ENCODE measurements at regions not wholly inside any gene's neighbourhood (a gene's known extent, or its start where the extent isn't known, plus 50 kb on each side); places are given as distances from the start of the nearest gene placed in this dataset.

DNA sequence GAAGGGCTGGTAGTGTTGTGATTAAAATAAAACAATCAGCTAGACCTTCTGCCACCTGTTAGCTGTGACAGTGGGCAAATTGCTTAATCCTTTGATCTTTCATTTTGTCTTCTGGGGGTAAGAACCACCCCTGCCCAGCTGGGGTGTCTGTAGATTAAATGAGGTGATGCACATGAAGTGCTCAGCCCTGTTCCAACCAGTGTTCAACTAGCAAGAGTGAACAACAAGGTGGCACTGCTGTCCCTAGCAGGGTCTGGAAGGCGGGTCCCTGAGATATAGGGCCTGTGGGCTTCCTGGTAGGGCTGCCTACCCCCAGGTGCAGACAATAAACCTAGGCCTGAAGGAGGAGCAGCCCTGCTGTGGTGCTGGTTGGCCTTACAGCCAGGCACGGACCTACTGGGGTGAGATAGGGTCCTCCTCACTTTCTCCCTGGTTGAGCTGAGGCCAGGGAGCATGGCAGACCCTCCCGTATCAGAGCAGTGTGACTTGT is 60.6 kb downstream of the ARL6IP4 start:
- no peaks in the 10 kb centered on the region for H3K79me1 ChIP-seq (ENCODE audit: insufficient read depth, low read depth, low read length, poor library complexity, severe bottlenecking)
- H3K56ac ChIP-seq (ENCODE audit: insufficient read length, low read depth, low read length): no peak overlapping the region
- no peaks in the 10 kb centered on the region for H3K23me2 ChIP-seq (ENCODE audit: insufficient read length, low read depth, low read length, poor library complexity, severe bottlenecking)
- no peaks in the 10 kb centered on the region for H3K79me2 ChIP-seq (ENCODE audit: insufficient read depth, low read length)
- H3K4me2 ChIP-seq (ENCODE audit: insufficient read depth, insufficient read length, low read length): no peak overlapping the region
- H3K9me3 ChIP-seq (ENCODE audit: control insufficient read depth, low read depth, low read length): no peaks in the 10 kb centered on the region
- H4K20me1 ChIP-seq (ENCODE audit: control insufficient read depth, insufficient read depth, insufficient read length): no peaks in the 10 kb centered on the region
- H3K27ac ChIP-seq (ENCODE audit: insufficient read length, low read depth, low read length): no peak overlapping the region
- H4K91ac ChIP-seq (ENCODE audit: insufficient read length, low read depth, low read length): no peak overlapping the region
- no peak overlapping the region for H3T11ph ChIP-seq (ENCODE audit: low read length)
- Mint-ChIP-seq H3K4me1 (peaks cover 0 to 2% of the 10 kb centered on the region in 2 experiments; a peak in 2 of 4 replicates), H3K9me3 (no peaks in the 10 kb centered on the region; a peak in 1 of 5 replicates), H3K27ac (no peak overlapping the region), H3K27me3 (ENCODE audit: low read depth) (peaks cover 13% of the 10 kb centered on the region), H3K36me3 (ENCODE audit: insufficient read depth in 1 of 3, low read depth in 3 of 3) (no peaks in the 10 kb centered on the region), H3K4me3 (no peak overlapping the region)
- DNase-seq: no peak
- no peak overlapping the region for H2BK120ac ChIP-seq (ENCODE audit: low read depth, low read length, poor library complexity, severe bottlenecking)
- H2AK5ac ChIP-seq (ENCODE audit: insufficient read length, low read length): no peak overlapping the region
- H4K5ac ChIP-seq (ENCODE audit: insufficient read length, low read depth, low read length): no peak overlapping the region
- no peak overlapping the region for H3K23ac ChIP-seq (ENCODE audit: insufficient read length, low read depth, low read length)
- no peak overlapping the region for H2AFZ ChIP-seq (ENCODE audit: low read length)
- no peak overlapping the region for H4K8ac ChIP-seq (replicated peaks; ENCODE audit: insufficient read length, low read depth, low read length)
- H2BK20ac ChIP-seq (ENCODE audit: low read depth, low read length, poor library complexity, severe bottlenecking): no peak overlapping the region
- H2BK15ac ChIP-seq (ENCODE audit: low read depth, low read length): no peak overlapping the region
- no peak overlapping the region for H3K4ac ChIP-seq (ENCODE audit: low read depth, low read length)
- H3K14ac ChIP-seq (ENCODE audit: insufficient read depth, low read length): no peak overlapping the region
- no peak overlapping the region for H3K18ac ChIP-seq (ENCODE audit: insufficient read length, low read depth, low read length)
- H3K27me3 ChIP-seq (ENCODE audit: insufficient read depth, low read length): no peaks in the 10 kb centered on the region
- WGBS (ENCODE audit: extremely low coverage, insufficient read length, low lambda C conversion rate): no CpG with 5 or more reads among the region's 3 CpGs
- H2BK12ac ChIP-seq (ENCODE audit: insufficient read length, low read depth, low read length): no peak overlapping the region
- no peak overlapping the region for H3K9ac ChIP-seq (ENCODE audit: extremely low read depth, insufficient read length, low read length)
- H2BK5ac ChIP-seq (ENCODE audit: insufficient read length, low read length): no peak overlapping the region
- H3K4me1 ChIP-seq (ENCODE audit: insufficient read depth, low read length): no peaks in the 10 kb centered on the region
- TF ChIP-seq, protein P1, sequence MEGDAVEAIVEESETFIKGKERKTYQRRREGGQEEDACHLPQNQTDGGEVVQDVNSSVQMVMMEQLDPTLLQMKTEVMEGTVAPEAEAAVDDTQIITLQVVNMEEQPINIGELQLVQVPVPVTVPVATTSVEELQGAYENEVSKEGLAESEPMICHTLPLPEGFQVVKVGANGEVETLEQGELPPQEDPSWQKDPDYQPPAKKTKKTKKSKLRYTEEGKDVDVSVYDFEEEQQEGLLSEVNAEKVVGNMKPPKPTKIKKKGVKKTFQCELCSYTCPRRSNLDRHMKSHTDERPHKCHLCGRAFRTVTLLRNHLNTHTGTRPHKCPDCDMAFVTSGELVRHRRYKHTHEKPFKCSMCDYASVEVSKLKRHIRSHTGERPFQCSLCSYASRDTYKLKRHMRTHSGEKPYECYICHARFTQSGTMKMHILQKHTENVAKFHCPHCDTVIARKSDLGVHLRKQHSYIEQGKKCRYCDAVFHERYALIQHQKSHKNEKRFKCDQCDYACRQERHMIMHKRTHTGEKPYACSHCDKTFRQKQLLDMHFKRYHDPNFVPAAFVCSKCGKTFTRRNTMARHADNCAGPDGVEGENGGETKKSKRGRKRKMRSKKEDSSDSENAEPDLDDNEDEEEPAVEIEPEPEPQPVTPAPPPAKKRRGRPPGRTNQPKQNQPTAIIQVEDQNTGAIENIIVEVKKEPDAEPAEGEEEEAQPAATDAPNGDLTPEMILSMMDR (conservative IDR thresholded peaks at IDR 0.05): no peak
